ENCODE measurements at regions not wholly inside any gene's neighbourhood (a gene's known extent, or its start where the extent isn't known, plus 50 kb on each side); places are given as distances from the start of the nearest gene placed in this dataset.

DNA sequence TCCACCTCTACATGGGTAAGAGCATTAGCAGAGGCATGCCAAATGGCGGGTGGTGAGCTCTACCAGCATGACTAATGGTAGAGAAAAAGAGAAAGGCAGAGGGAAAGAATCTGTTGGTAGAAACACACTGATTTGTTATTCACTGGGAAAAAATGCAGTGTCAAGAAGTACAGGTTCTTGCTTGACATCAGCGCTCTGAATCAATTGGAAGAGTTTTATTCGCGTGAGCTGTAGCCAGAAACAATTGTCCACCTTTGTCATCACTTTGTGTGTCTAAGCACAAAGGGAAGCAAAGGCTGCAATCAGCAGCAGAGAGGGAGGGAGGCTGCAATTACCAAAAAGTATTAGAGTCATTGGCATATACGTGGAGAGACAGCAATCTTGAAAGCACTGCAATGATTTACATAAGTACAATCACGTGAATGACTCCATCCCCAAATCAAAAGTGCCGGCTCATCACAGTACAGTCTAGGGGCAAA, 67.7 kb upstream of the HS3ST1 start:
- DNase-seq = no peak

DNA sequence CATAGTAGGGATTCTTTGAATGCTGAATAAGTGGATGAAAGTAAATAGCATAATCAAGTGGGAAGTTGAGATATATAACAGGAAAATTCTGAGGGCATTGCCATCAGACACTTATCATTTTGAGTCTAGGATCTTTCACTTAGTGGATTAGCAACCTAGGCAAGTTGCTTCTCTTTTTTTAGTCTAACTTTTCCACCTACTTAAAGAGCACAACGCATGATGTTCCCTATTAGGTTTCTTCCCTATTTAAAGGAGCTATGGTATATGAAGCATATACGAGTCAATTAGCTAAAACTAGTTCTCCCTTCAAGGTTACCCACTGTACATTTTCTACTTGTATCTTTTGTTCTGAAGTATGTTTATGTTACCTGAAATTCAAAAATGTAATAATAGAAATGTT, 67.1 kb upstream of the HS3ST1 start:
- no peak for DNase-seq

DNA sequence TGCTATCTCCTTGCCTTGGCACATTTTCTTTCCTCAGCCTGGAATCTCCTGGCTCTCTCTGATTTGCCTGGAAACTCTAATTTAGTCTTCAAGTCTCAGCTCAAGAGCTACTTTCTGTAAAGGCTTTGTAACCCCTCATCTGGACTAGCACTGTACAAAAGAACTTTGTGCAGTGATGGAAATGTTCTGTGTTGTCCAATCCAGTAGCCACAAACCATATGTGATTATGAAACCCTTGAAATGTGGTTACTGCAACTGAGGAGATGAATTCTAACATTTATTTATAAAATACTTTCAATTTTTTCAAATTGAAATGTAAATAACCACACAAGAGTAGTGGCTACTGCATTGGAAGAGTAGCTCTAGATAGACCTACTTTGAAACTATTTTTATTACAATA, 66.6 kb upstream of the HS3ST1 start:
- DNase-seq = no peak

DNA sequence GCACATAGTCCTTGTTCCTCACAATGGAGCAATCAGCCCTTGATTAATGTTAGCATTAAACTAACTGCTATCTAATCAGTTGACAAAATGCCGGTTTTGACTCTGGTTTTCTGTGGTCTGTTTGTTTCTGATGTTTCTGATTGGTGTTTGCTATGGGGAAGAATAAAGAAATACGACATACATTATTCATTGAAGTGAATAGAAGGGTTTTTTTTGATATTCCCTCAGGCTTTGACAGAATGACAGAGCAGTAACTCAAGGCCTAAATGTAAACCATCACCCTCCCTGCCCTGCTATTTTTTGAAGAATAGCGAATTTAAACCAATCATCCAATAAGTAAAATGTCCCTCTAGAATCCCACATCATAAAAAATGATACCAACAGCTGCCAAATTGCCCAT, 65.5 kb upstream of the HS3ST1 start:
- DNase-seq = no peak

DNA sequence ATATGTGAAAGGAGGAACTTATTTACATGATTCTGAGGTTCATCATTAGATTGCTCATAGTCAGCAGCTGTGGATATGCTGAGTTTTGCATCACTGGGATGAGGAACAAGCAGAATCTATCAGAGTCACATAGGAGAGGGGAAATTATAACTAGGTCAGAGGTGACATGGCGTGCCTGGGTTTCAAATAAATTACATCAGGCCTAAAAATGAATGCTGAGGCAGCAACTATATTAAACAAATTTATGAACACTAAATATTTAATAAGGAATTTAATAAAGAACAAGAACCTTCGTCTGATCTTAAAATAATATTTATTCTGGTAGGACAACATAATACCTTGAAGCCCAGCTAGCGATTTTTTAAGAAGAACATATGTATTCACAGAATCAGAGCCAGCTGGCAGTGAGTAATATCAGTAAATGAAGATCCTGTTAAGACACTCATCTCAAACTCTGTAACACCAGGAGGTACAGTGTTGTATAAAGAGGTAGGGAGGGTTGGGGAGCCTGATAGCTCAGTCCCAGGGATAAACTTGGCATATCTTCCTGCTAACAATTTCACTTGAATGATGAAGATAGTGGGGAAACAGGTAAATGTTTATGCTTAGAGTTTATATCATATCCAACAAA, 60.9 kb upstream of the HS3ST1 start:
- no peak for DNase-seq

DNA sequence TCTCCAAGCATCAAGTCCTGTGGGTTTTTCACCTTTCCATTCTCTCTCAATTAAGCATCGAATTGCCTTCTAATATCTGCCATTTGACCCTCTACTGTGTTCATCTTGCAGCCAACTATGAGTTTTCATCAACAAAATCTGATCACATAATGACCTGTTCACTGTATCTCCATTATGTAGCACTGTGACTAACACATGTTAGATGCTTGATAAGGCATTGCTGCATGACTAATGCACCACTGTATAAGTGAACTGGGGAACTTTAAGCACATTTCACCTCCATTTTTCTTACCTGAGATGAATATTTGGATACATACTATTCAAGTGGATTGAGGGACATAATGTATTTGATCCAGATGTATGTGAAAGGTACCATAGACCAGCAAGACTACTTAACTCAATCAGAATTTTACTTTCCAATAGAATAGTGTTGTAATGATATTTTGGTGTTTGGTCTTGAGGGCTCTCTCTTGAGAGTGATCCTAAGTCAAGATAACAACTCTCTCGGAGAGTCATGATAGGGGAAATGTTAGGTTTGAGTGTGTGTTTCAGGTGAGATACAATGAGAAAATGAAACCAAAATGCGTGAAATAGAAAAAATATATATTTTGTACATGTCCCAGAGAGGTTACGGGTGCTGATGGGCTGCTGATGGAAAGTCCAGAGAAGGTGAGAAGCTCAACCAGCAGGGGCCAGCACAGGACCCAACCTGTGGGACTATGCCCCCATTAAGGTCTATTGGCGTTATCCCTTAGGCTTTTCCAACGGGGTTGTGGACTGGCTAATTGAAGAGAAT, 60.2 kb upstream of the HS3ST1 start:
- no peak for DNase-seq

DNA sequence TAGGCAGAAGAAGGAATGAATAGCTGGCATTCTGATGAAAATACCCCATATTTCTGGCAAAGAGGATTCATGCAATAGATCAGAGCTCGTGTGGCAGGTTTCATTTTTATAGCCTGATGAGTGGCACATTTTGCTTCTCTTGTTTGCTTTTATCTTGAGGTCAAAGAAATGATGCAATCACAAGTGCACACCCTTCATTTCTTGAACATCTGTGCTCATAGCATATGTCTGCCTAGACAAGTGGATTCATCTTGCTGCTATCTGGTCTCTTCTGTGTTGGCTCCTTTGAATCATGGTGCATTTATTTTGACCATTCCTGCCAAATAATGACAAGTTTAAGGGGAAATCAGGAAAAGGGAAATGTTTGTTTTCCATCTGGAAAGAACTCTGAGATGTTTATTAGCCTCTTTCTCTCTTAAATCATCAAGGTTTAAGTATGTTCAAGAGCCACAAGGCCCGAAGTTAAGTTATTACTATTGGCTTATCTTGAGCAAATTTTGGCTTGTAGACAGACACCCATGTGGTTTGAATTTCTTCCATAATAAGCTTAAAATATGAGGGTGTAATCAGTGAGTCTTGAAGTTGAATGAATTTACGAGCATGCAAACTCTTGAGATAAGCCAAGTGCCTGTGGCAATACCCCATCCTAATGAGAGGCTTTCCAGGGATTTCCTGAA, 59.3 kb upstream of the HS3ST1 start:
- DNase-seq = no peak

DNA sequence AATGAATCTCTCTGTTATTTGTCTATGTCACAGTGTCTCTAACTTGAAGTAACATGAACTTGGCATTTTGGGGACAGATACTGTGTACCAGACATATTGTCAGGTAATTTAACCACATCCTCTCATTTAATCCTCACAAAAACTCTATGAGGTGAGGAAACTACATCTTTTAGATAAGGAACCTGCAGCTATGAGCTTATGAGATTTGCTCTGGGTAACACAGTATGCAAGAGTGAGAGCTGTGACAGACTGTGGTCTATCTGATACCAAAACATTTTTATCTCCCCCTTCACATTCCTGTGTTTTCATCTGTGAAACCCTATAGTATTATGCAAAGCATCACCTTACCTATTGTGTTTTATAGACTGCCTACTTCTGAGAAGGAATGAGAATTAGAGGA, 58.4 kb upstream of the HS3ST1 start:
- no peak for DNase-seq

DNA sequence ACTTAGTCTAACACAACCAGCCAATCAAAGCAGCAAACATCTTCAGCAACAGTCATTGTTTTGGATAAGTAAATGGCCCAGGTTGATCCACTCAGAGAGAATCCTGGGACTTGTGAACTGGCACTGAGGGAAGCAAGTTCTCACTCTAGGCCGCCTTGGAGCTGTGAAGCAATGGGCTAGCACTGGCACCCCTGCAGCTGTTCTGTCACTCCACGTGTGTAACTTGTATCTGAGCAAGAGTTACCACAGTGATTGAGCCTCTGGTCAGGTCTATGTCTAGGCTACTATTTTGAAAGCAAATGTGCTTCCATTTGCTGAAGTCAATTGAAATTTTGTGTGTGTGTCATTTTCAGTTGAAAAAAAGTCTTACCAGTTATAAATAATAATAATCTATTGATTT, 57.2 kb upstream of the HS3ST1 start:
- DNase-seq = no peak

DNA sequence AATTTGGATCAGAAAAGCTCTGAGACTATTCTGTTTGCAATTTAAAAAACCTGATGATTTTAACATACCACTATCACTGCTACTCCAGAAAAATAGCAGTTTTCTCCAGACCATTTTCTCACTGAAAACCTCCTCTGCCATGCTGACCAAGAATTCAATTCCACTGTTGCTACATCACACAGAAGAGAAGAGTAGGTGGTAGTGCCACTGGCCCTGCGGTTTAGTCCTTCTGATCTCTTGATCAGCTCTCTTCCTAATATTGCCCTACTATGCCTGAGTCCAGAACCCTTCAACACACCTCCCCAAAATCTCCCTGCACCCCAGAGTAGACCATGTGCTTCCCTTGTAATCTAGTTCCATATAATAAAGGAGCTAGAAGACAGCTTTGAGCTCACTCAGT, 55.8 kb upstream of the HS3ST1 start:
- DNase-seq = no peak

DNA sequence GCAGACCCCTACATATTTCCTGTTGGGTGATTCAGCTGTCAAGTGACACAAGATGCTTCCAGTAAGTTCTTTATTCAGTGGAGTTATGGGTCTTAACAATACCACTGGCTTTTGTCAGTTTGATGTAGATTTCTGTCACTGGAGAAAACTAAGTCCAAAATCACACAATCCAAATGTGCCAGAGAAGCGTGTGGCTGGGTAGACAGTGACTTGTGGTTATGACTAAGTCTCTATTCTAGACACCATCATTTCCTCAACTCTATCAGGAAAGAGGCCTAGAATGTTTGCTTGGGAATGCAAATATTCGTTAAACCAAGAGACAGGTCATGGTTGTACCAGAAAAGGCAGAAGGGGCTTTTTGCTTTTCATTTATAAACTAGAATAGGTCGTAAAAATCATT, 54.4 kb upstream of the HS3ST1 start:
- DNase-seq = no peak

DNA sequence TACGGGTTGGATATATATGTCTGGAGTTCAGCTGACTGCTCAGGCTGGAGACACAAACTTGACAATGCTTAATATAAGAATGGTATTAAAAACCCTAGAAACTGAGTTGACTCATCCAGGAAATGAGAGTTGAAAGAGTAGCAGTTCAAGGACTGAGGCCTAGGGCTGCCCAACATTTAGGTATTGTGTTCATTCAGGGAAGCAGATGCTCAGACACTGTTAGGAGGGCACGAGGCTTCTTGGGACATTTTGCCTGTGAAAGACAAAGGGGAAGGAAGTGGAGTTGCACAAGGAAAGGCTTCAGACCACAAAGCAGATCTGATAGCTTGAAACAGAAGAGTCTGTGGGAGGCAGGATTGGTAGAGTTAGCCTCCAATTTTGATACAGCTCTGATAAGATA, 52.0 kb upstream of the HS3ST1 start:
- no peak for DNase-seq
